ENCODE measurements at regions not wholly inside any gene's neighbourhood (a gene's known extent, or its start where the extent isn't known, plus 50 kb on each side); places are given as distances from the start of the nearest gene placed in this dataset.

- no peaks in the 10 kb centered on the region for H3K36me3 ChIP-seq (ENCODE audit: control insufficient read depth in 2 of 2, insufficient read depth in 1 of 2, low read length in 2 of 2)
- H3K4me3 ChIP-seq (ENCODE audit: low read depth, low read length): no peak overlapping the region
- TF ChIP-seq ZNF777 (tag by site-specific recombination; IDR thresholded peaks at IDR 0.05; ENCODE audit: borderline replicate concordance): no peak
- TF ChIP-seq ZNF571 (tag by site-specific recombination; IDR thresholded peaks at IDR 0.05): no peak
- TF ChIP-seq ZXDB (tag by site-specific recombination; IDR thresholded peaks at IDR 0.05): no peak
- no peak for TF ChIP-seq ZNF561 (tag by site-specific recombination; IDR thresholded peaks at IDR 0.05; ENCODE audit: borderline replicate concordance)
- no peak for TF ChIP-seq ZFP37 (tag by site-specific recombination; IDR thresholded peaks at IDR 0.05)
- no peak for TF ChIP-seq ZNF433 (tag by site-specific recombination; IDR thresholded peaks at IDR 0.05; ENCODE audit: low read depth)
- no peak for TF ChIP-seq ZNF302 (tag by site-specific recombination; IDR thresholded peaks at IDR 0.05; ENCODE audit: low read depth)
- TF ChIP-seq, protein P1, sequence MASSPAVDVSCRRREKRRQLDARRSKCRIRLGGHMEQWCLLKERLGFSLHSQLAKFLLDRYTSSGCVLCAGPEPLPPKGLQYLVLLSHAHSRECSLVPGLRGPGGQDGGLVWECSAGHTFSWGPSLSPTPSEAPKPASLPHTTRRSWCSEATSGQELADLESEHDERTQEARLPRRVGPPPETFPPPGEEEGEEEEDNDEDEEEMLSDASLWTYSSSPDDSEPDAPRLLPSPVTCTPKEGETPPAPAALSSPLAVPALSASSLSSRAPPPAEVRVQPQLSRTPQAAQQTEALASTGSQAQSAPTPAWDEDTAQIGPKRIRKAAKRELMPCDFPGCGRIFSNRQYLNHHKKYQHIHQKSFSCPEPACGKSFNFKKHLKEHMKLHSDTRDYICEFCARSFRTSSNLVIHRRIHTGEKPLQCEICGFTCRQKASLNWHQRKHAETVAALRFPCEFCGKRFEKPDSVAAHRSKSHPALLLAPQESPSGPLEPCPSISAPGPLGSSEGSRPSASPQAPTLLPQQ (tag by site-specific recombination; IDR thresholded peaks at IDR 0.05): no peak
- TF ChIP-seq ZNF555 (tag by site-specific recombination; conservative IDR thresholded peaks at IDR 0.05): no peak
- TF ChIP-seq ZNF426 (tag by site-specific recombination; IDR thresholded peaks at IDR 0.05): no peak
- no peak for TF ChIP-seq SETDB1 (IDR thresholded peaks at IDR 0.05; ENCODE audit: insufficient read length, low read length)
- no peak for TF ChIP-seq ZNF837 (tag by site-specific recombination; IDR thresholded peaks at IDR 0.05)
- TF ChIP-seq HOXD13 (CRISPR knock-in tag; IDR thresholded peaks at IDR 0.05; ENCODE audit: borderline replicate concordance): no peak
- TF ChIP-seq ZEB2 (tag by site-specific recombination; IDR thresholded peaks at IDR 0.05): no peak
- TF ChIP-seq ZNF223 (tag by site-specific recombination; IDR thresholded peaks at IDR 0.05): no peak
- TF ChIP-seq ZNF677 (tag by site-specific recombination; IDR thresholded peaks at IDR 0.05): no peak
- no peak for TF ChIP-seq ZNF776 (tag by site-specific recombination; IDR thresholded peaks at IDR 0.05; ENCODE audit: borderline replicate concordance)
- no peak overlapping the region for H3K27ac ChIP-seq (ENCODE audit: extremely low read depth, low read depth, low read length)
- ChIA-PET POLR2A (no interaction called here), CTCF (no interaction called here)
- no peaks in the 10 kb centered on the region for H3K9me3 ChIP-seq (ENCODE audit: control insufficient read depth, insufficient read depth, low read depth, low read length)
- H3K4me1 ChIP-seq (ENCODE audit: control insufficient read depth, insufficient read depth, low read length): no peaks in the 10 kb centered on the region
Measured at GRCh38 chr17:17422641-17423040, 54.2 kb upstream of the MED9 start.

DNA sequence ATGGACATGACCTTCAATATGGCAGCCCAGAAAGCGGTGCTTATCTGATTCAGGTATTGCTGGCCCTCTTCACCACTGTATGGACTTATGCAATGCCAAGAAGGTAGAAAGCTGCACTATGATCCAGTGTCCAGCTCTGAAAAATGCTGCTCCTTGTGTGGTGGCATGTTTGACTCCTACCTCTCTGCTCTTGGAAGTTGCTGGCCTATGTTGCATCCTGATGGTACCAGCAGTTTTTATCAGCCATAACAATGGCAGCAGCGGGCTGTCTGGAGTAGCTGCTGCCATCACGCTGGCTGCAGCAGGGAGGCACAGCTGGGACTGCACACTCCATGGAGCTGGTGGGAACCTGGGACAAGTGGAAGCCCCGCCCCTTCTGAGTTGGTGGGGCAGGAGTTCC lies 53.1 kb upstream of the MED9 start:
- Histone ChIP-seq H3K9me3 (ENCODE audit: control insufficient read depth, insufficient read depth, low read depth, low read length) (no peaks in the 10 kb centered on the region), H3K4me3 (ENCODE audit: low read depth, low read length) (no peak overlapping the region), H3K27ac (ENCODE audit: extremely low read depth, low read depth, low read length) (no peak overlapping the region), H3K4me1 (ENCODE audit: control insufficient read depth, insufficient read depth, low read length) (no peaks in the 10 kb centered on the region), H3K36me3 (ENCODE audit: control insufficient read depth in 2 of 2, insufficient read depth in 1 of 2, low read length in 2 of 2) (no peaks in the 10 kb centered on the region)
- ChIA-PET POLR2A (no interaction called here), CTCF (interaction anchor here (0.5 to 1.6 kb wide), 3 partner anchors 12 to 447 kb away, joined by 3 to 5 read pairs (median 3); no protein-coding TSS in a partner anchor)
- TF ChIP-seq ZNF10 (tag by site-specific recombination; IDR thresholded peaks at IDR 0.05) (no peak), ZNF433 (tag by site-specific recombination; IDR thresholded peaks at IDR 0.05; ENCODE audit: low read depth) (no peak), ZNF350 (tag by site-specific recombination; IDR thresholded peaks at IDR 0.05) (no peak), GLIS1 (tag by site-specific recombination; IDR thresholded peaks at IDR 0.05) (no peak), ZNF169 (tag by site-specific recombination; IDR thresholded peaks at IDR 0.05) (no peak), ZNF544 (tag by site-specific recombination; IDR thresholded peaks at IDR 0.05) (no peak), KLF8 (tag by site-specific recombination; IDR thresholded peaks at IDR 0.05) (no peak), ZNF354C (tag by site-specific recombination; IDR thresholded peaks at IDR 0.05; ENCODE audit: borderline replicate concordance, low read depth) (no peak), ZSCAN4 (tag by site-specific recombination; IDR thresholded peaks at IDR 0.05) (no peak), ZNF24 (tag by site-specific recombination; IDR thresholded peaks at IDR 0.05) (no peak), ZNF664 (tag by site-specific recombination; IDR thresholded peaks at IDR 0.05) (no peak), ZNF654 (tag by site-specific recombination; IDR thresholded peaks at IDR 0.05; ENCODE audit: low read depth) (no peak)
- TF ChIP-seq, protein P2, sequence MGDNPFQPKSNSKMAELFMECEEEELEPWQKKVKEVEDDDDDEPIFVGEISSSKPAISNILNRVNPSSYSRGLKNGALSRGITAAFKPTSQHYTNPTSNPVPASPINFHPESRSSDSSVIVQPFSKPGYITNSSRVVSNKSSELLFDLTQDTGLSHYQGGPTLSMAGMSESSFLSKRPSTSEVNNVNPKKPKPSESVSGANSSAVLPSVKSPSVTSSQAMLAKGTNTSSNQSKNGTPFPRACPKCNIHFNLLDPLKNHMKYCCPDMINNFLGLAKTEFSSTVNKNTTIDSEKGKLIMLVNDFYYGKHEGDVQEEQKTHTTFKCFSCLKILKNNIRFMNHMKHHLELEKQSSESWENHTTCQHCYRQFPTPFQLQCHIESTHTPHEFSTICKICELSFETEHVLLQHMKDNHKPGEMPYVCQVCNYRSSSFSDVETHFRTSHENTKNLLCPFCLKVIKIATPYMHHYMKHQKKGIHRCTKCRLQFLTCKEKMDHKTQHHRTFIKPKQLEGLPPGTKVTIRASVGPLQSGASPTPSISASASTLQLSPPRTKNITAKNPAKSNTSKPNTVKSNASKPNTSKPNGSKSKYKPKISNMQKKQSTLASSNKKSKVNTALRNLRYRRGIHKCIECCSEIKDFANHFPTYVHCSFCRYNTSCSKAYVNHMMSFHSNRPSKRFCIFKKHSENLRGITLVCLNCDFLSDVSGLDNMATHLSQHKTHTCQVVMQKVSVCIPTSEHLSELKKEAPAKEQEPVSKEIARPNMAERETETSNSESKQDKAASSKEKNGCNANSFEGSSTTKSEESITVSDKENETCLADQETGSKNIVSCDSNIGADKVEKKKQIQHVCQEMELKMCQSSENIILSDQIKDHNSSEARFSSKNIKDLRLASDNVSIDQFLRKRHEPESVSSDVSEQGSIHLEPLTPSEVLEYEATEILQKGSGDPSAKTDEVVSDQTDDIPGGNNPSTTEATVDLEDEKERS (tag by site-specific recombination; IDR thresholded peaks at IDR 0.05): no peak
- TF ChIP-seq, protein P3, sequence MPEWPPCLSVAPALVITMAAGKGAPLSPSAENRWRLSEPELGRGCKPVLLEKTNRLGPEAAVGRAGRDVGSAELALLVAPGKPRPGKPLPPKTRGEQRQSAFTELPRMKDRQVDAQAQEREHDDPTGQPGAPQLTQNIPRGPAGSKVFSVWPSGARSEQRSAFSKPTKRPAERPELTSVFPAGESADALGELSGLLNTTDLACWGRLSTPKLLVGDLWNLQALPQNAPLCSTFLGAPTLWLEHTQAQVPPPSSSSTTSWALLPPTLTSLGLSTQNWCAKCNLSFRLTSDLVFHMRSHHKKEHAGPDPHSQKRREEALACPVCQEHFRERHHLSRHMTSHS (tag by site-specific recombination; IDR thresholded peaks at IDR 0.05): no peak
- TF ChIP-seq, protein P4, sequence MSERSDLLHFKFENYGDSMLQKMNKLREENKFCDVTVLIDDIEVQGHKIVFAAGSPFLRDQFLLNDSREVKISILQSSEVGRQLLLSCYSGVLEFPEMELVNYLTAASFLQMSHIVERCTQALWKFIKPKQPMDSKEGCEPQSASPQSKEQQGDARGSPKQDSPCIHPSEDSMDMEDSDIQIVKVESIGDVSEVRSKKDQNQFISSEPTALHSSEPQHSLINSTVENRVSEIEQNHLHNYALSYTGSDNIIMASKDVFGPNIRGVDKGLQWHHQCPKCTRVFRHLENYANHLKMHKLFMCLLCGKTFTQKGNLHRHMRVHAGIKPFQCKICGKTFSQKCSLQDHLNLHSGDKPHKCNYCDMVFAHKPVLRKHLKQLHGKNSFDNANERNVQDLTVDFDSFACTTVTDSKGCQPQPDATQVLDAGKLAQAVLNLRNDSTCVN (tag by site-specific recombination; optimal IDR thresholded peaks at IDR 0.05): no peak
